Adrenal gland (tissue), 9 donors: ENCODE measurements at regions not wholly inside any gene's neighbourhood (a gene's known extent, or its start where the extent isn't known, plus 50 kb on each side); places are given as distances from the start of the nearest gene placed in this dataset.

Source experiments
- DNase-seq, 7 donors: peaks; one replicate each; pipeline ENCODE4 v3.0.0-alpha.2; 2019 to 2020
- H3K27ac ChIP-seq, 5 donors: fragments of 200-600 bp; sonication (generic) in 4 of 5; 1 replicate in 3 of 5; 2 replicates in 2 of 5; pipeline versions ENCODE4 v1.5.1 to v1.8.0; 2016 to 2020; ENCODE audit warnings: mild to moderate bottlenecking in 1 of 5
- H3K27me3 ChIP-seq: fragments of 200-600 bp; 2 replicates; pipeline ENCODE4 v1.8.0; 2021
- H3K36me3 ChIP-seq, 2 donors: fragments of 200-600 bp; replicated peaks in 1 of 2; 1 replicate in 1 of 2; 2 replicates in 1 of 2; pipeline versions ENCODE4 v1.5.1 to v1.8.0; 2018 to 2022
- H3K4me1 ChIP-seq, 2 donors: fragments of 200-600 bp; replicated peaks in 1 of 2; 1 replicate in 1 of 2; 2 replicates in 1 of 2; pipeline versions ENCODE4 v1.5.1 to v1.8.0; 2018 to 2021
- H3K4me3 ChIP-seq, 4 donors: fragments of 200-600 bp; sonication (generic) in 3 of 4; one replicate each; pipeline ENCODE4 v1.5.1; 2016 to 2018
- H3K9me3 ChIP-seq, 3 donors: fragments of 200-600 bp; sonication (generic) in 1 of 3; replicated peaks in 1 of 3; 1 replicate in 2 of 3; 2 replicates in 1 of 3; pipeline versions ENCODE4 v1.5.1 to v1.8.0; 2016 to 2021
- POLR2A ChIP-seq, 2 donors: fragments of 450-650 bp; IDR thresholded peaks; one replicate each; pipeline ENCODE4 v1.6.1; 2017; ENCODE audit warnings: antibody characterized with exemption in 2 of 2, mild to moderate bottlenecking in 2 of 2, moderate library complexity in 1 of 2
- WGBS, 4 donors: extraction: QIAGEN DNeasy Blood & Tissue Kit in 2 of 4; methylation state at CpG; one replicate each; pipeline versions ENCODE4 v1.1.5 to v1.1.7; 2013 to 2017; 5-methylcytosine and 5-hydroxymethylcytosine counted together
- intact Hi-C, 2 donors: fragments of 100-400 bp; cut with DNase I; formaldehyde crosslinking; loops; one replicate each; pipeline versions ENCODE4 v1.14.1 to v1.15.0; 2022 to 2023
- TF ChIP-seq, protein P1 (sequence below), 6 experiments: fragments of 450-650 bp in 4 of 6; fragments of 200-600 bp in 2 of 6; sonication (generic) in 1 of 6; IDR thresholded peaks; 1 replicate in 5 of 6; 2 replicates in 1 of 6; pipeline versions ENCODE4 v1.5.1 to v1.8.0; 2016 to 2021; ENCODE audit warnings: antibody characterized with exemption in 6 of 6, mild to moderate bottlenecking in 2 of 6, moderate library complexity in 1 of 6
- donor health status: healthy with polysubstance abuse.
- donor health status: Bipolar disorder and iron deficiency.
- donor health status: DM: yes; HTN: yes; CAD: no.
- donor health status: DM: no; HTN: no; CAD: no.
- donor health status: DM: no; HTN: no; CAD: no.

GRCh38 chr3:174460831-174461230 lies 398.3 kb upstream of the NAALADL2 start:
- Histone ChIP-seq H3K4me3 (no peak overlapping the region), H3K9me3 (no peaks in the 10 kb centered on the region), H3K27ac (no peak overlapping the region), H3K36me3 (no peaks in the 10 kb centered on the region), H3K27me3 (no peaks in the 10 kb centered on the region), H3K4me1 (no peaks in the 10 kb centered on the region)
- DNase-seq = no peak
- TF ChIP-seq, protein P1, sequence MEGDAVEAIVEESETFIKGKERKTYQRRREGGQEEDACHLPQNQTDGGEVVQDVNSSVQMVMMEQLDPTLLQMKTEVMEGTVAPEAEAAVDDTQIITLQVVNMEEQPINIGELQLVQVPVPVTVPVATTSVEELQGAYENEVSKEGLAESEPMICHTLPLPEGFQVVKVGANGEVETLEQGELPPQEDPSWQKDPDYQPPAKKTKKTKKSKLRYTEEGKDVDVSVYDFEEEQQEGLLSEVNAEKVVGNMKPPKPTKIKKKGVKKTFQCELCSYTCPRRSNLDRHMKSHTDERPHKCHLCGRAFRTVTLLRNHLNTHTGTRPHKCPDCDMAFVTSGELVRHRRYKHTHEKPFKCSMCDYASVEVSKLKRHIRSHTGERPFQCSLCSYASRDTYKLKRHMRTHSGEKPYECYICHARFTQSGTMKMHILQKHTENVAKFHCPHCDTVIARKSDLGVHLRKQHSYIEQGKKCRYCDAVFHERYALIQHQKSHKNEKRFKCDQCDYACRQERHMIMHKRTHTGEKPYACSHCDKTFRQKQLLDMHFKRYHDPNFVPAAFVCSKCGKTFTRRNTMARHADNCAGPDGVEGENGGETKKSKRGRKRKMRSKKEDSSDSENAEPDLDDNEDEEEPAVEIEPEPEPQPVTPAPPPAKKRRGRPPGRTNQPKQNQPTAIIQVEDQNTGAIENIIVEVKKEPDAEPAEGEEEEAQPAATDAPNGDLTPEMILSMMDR (IDR thresholded peaks at IDR 0.05) = no peak
- TF ChIP-seq POLR2A (IDR thresholded peaks at IDR 0.05) = no peak
- intact Hi-C loops = no loop called here
- WGBS, 4 donors = 0 to 50% (median 50%) methylated on average over 1 of the region's 1 CpG

DNA sequence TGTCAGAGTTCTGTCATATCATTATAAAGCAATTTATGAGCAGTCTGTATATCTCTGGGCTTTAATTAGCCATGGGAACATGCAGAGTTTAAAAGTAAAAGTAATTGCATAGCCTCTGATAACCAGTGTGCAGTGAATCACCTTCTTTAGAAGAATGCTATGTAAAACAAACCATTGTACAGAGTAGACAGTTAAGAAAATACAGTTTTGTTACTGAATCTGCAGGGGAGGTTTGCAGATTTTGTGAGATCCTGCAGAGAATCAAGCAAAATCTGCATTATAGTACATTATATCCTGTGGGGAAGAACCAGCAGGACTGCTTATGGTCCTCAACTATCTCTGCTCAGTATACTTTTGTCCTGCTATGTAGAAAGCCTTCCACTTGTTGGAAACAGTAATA lies 396.2 kb upstream of the NAALADL2 start:
- no peaks in the 10 kb centered on the region for H3K27me3 ChIP-seq

GRCh38 chr3:174465177-174465576 lies 394.0 kb upstream of the NAALADL2 start:
- H3K36me3 ChIP-seq = no peaks in the 10 kb centered on the region
- H3K4me1 ChIP-seq = no peaks in the 10 kb centered on the region
- no peak for DNase-seq
- H3K27me3 ChIP-seq = no peaks in the 10 kb centered on the region
- TF ChIP-seq, protein P1 (IDR thresholded peaks at IDR 0.05) = no peak
- TF ChIP-seq POLR2A (IDR thresholded peaks at IDR 0.05) = no peak
- intact Hi-C loops = no loop called here
- H3K4me3 ChIP-seq = no peak overlapping the region
- WGBS, 4 donors = 93 to 99% (median 96%) methylated on average over 3 of the region's 3 CpGs
- no peak overlapping the region for H3K27ac ChIP-seq
- no peaks in the 10 kb centered on the region for H3K9me3 ChIP-seq

More for the DNA sequence above, 396.2 kb upstream of the NAALADL2 start:
- DNase-seq = no peak
- Histone ChIP-seq H3K36me3 (no peaks in the 10 kb centered on the region), H3K9me3 (no peaks in the 10 kb centered on the region), H3K27ac (no peak overlapping the region), H3K4me1 (no peaks in the 10 kb centered on the region), H3K4me3 (no peak overlapping the region)
- no peak for TF ChIP-seq POLR2A (IDR thresholded peaks at IDR 0.05)
- TF ChIP-seq, protein P1 (IDR thresholded peaks at IDR 0.05) = no peak
- intact Hi-C loops = no loop called here

- no peak for TF ChIP-seq POLR2A (IDR thresholded peaks at IDR 0.05)
- TF ChIP-seq, protein P1 (IDR thresholded peaks at IDR 0.05) = no peak
- Histone ChIP-seq H3K27ac (no peak overlapping the region), H3K4me3 (no peak overlapping the region), H3K36me3 (no peaks in the 10 kb centered on the region), H3K4me1 (no peaks in the 10 kb centered on the region), H3K9me3 (no peaks in the 10 kb centered on the region), H3K27me3 (no peaks in the 10 kb centered on the region)
- WGBS, 4 donors = 80 to 87% (median 84%) methylated on average over 4 of the region's 4 CpGs
- intact Hi-C loops = no loop called here
- DNase-seq = no peak
Measured at GRCh38 chr3:174466471-174467054, 392.6 kb upstream of the NAALADL2 start.
